CD4-positive, alpha-beta T cell treated with Interleukin-4 for 1 hour (primary cell): ENCODE measurements at regions not wholly inside any gene's neighbourhood (a gene's known extent, or its start where the extent isn't known, plus 50 kb on each side); places are given as distances from the start of the nearest gene placed in this dataset.

Experiments used
- DNase-seq, 2 donors: peaks; one replicate each; pipeline ENCODE4 v3.0.0-alpha.2; 2020 to 2022

DNA sequence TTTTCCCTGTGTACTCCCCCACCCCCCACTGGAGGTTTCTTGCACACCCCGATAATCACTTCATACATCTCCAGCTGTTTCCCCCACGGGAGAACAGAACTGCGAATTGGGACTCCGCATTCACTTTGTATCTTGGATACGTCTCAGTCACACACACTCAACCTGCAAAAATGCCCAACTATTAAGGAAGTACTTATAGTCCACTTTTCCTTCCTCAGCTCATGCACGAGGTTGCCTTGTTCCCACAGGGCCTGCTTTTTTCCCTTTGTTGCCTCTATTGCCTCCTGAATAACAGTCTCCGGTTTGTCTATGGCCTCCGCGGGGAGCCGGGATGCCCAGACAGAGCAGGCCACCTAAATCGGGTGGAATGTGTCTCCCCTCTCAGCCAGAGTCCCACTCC lies 282.3 kb downstream of the PYDC2 start:
- DNase-seq: no peak

DNA sequence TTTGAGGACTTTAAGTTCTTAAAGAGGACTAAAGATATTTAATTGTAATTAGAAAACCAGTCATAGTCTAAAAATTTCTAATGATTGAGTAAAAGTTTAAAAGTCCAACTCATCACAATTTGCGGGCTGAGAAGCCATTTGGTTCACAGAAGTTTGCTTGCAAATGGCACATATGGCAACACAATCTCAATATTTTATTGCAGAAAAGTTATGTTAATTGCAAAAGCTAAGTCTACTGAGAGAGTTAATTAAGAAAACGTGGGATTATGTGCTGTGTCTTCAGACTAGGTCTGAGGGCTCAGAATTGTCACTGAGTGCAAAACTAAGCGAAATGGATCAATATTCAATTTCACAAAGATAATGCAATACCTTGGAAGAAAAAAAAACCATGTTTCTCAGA lies 289.7 kb downstream of the PYDC2 start:
- no peak for DNase-seq

DNA sequence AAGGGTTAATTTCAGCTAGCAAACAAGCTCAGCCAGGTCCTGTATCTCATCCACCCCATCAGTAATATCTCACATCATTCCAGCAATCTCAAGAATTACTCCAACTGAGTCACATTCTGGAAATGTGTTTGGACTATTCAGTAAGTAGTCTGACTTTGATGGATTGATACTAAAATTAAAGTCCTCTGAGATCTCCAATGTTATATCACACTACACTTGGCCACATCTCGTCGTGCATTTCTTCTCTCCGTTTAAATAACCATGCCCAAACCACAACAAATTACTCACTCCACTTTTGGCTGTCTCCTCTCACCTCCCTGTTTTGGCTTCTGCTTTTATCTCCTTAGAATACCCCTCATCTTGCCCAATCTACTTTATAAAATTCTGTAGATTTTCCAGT lies 292.2 kb downstream of the PYDC2 start:
- DNase-seq: no peak

DNA sequence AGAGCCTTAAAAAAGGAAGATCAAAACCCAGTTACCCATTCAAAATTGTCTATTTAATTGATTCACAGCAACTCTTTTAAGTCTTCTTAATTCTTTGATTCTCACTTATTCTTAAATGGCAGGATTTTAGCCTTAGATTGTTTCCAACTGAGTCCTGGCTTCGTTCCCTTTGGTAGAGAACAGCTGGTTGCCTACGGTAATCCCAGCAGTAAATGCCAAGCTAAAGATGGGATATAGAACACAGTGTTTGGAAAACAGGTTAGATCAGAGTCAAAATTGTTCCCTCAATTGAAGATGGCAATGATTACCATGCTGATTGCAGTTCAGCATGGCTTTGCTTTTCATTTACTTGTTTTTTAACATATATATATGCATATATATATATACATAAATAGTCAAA lies 300.9 kb downstream of the PYDC2 start:
- DNase-seq: no peak

DNA sequence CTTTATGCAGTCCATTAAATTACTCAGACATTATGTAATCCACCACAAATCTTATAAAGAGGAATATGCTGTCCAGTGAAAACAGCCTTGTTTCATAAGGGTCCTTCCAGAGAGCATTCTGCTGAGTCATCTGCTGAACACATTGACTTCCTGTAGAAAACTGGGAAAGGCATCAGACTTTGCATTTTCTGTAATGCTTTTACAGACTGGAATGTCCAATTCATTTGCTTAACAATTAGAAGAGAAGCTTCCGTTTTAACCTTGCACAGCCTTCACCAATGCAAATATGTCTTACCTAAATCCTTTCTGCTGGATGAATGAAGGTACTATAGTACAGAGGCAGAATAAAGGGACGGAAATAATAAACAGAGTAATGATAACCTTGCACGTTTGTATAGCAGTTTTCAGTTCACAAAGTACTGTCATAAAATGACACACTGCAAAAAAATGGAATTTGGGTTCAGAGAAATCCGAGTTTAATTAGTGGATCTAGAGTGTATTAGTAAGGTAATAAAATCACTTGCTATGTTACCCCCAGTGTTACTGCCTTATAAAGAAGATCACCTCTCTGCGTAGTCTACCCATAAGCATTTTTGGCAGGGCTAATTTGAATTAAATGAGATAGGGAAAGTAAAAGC lies 301.5 kb downstream of the PYDC2 start:
- DNase-seq: no peak

DNA sequence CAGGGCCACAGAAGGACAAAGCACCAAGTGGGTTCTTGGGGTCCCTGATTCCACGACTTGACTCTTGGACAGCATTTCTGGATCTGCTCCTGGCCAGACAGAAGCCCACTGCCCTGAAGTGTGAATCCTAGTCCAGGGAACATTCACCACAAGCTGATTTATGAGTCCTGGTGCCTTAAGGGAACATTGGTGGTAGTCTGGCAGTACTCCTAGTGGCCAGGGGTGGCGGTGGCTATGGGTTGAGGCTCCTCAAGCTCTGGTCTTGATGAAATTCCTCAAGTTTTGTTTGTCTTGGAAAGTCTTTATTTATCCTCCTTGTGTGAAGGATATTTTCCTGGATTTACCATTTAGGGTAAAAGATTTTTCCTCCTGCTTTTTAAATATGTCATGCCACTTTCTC lies 307.5 kb downstream of the PYDC2 start:
- no peak for DNase-seq

DNA sequence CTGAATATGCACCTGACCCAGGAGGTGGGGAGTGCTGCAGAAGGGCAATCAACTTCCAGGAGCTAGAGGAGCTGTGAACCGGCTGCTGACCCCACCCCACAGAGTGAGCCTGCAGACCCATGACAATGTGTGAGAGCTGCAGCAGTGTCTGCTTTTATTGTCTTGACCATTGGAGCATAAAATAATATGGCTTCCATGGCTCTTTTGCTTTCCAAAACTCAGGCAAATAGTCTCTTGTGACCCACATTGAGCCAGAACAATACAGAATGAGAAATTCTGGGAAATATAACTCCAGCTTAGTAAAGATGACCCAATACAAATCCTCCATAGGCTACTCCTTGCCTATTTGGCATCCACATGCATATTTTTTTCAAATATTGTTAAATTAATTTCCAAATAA lies 309.6 kb downstream of the PYDC2 start:
- DNase-seq: no peak

DNA sequence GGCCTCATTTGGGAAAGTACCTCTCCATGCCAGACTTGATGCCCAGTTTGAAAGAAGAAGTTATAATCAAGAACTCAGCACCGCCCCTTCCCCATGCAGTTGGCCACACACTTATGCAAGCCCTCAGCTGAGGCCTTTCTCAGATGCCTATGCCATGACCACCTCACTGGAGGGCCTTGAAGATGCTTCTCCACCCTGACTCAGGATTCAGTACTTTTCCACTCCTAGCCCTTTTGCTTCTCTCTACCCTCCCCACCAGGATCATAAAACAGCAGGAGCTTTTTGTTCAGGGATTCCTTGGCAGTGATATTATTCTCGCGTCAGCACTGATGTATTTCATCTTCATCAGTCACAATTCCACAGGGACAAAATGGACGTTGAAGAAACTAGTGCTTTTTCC lies 313.5 kb downstream of the PYDC2 start:
- DNase-seq: no peak

DNA sequence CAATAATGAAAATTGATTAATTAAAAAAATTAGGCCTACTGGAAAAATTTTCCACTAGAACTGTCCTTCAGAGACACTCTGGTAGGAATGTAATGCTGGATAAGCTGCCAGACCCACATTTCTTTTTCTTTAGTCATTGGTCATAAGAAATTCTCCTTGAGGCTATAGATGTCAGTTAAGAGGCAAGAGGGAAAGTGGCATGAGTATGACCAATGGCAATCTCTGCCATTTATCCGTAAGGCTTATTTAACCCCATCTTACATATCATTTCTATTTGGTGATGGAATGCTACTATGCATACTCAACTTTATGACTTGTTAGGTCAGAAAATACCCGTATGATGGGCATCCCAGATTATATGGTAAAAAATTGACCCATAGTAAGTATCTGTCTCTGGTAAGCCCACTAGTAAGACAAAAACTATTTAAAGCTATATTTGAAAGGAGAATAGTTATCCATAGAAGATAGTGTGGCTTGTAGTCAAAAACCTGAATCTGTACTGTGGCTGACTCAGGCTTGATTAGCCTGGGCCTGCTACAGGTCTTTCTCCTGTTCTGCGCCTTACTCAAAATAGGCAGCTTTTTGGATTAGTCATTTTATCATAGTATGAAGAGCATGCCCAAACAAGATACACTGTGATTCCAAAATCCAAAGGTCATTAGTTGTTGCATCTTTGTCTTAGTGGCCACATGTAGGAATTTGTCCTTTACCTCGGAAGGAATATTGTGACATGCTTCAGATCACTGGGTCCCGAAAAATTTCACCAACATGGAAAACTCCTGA lies 314.7 kb downstream of the PYDC2 start:
- no peak for DNase-seq

DNA sequence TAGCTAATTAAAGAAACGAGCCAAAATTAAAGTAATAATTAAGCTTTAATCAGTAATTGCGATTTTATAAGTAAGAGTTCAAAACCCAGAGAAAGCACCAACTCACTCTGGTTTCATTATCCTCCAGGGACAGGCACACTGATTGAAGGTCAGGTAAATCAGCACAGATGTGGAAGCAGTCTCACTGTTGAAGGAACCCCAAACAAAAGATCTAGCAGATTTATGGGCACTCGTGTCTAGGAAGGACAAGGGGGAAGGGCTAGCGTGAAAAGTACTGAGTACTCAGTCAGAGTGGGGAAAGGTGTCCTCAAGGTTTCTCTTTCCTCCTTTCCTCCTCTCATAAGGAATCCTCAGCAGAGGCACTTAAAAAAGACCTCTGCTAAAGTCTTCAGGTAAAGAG lies 320.1 kb downstream of the PYDC2 start:
- no peak for DNase-seq

DNA sequence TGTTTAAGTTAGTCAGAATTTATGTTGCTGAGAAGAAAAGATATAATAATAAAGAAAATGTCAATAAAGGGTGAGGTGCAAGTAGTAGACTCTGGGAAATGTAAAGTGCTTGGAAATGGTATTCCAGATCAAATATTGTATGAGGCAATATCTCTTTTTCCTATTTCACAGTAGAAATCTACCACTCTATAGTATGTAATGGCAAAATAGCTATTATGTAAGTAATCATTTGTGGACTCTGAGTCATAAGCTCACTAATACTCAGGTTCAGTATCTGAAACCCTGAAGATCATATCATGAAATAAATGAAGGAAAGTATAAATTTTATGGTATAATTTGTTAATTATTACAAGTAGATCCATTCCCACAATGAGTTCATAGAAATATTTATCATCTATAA lies 322.1 kb downstream of the PYDC2 start:
- DNase-seq: no peak

DNA sequence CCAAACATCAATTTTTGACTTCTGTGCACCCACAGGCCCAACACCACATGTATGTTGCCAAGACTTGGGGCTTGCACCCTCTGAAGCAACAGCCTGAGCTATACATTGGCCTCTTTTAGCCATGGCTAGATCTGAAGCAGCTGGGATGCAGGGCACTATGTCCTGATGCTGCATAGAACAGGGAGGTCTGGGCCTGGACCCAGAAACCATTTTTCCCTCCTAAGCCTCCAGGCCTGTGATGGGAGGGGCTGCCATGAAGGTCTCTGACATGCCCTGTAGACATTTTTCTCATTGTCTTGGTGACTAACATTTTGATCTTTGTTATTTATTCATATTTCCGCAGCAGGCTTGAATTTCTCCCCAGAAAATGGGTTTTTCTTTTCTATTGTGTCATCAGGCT lies 330.0 kb downstream of the PYDC2 start:
- DNase-seq: no peak

DNA sequence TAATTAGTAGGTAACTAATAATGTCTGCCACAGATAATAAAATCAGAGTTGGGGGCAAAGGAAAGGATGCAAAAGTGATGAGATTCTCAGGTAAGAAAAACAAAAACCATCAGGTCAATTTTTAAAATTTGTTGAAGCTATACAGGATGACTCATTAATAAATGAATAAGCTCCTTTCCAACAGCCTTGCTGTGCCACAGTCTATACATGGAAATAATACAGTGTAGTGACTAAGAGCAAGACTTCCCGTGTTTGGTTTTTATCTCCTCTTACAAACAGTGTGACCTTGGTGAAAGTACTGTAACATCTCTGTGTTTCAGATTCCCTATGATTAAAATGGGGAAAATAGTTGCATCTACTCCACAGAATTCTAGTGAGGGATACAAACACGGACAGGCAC lies 331.6 kb downstream of the PYDC2 start:
- DNase-seq: no peak

DNA sequence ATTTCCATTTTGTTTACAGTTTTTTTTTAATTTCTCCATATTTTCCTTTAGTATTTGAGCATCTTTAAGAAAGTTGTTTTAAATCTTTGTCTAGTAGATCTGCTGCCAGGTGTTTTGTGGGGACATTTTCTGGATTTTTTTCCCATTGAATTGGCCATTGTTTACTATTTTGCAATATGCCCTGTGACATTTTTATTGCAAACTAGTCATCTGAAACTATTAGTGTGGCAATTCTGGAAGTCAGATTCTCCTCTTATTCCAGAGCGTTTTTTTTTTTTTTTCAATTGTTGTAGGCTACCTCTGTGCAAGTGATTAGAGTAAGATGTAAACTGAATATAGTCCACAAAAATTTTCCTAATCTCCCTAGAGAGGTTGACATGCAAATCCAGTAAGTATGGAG lies 334.2 kb downstream of the PYDC2 start:
- DNase-seq: no peak

DNA sequence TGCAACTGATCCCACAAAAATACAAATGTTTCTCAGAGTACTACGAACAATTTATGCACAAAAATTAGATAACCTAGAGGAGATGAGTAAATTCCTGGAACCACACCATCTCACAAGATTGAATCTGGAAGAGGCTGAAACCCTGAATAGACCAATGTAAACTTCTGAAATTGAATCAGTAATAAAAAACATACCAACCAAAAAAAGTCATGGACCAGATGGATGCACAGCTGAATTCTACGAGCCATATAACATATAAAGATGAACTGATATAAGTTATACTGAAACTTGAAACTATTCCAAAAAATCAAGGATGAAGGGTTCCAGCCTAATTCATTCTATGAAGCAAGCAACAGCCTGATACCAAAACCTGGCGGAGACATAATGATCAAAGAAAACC lies 336.3 kb downstream of the PYDC2 start:
- no peak for DNase-seq

DNA sequence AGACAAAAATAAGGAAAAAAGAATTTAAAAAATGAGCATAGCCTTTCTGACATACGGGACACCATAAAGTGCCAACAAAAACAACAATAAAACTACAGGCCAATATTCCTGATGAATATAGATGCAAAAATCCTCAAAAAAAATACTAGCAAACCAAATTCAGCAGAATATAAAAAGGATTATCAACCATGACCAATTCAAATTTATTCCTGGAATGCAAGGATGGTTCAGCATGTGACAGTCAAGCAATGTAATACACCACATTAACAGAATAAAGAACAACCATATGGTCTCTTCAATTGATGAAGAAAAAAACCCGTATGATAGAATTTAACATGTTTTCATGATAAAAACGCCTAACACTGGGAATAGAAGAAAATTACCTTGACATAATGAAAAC lies 341.7 kb downstream of the PYDC2 start:
- no peak for DNase-seq

DNA sequence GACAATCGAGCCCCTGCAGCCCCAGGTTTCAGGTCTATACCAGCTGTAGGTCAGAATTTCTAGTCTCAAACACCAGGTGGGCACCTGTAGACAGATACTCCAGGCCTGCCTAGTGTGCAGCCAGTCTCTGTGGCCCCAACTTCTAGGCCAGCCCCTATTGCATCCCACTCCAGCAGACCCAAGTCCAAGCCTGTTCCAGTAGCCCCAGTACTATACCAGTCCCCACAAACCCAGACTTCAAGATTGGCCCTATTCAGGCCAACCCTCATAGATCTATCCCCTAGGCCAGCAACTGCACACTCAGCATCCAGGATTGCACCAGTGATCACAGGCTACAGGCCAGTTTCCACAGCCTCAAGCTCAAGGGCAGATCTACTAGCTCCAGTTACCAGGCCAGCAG lies 344.0 kb downstream of the PYDC2 start:
- DNase-seq: no peak

DNA sequence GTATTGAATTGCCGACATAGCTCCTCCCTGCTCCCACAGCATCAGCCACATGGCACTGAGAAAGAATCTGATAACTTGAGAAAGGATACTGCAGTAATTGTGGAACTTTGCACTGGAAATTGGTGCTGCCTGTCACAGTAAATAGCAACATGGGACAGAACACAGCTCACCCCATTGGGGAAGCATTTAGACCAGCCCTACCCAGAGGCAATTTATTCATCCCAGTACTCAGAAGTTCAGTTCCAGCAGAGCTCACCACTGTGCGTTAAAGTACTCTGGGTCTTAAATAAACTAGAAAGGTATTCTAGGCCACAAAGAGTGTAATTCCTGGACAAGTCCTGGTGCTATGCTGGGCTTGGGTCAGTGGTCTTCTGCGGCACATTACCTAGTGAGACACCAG lies 347.1 kb downstream of the PYDC2 start:
- no peak for DNase-seq

DNA sequence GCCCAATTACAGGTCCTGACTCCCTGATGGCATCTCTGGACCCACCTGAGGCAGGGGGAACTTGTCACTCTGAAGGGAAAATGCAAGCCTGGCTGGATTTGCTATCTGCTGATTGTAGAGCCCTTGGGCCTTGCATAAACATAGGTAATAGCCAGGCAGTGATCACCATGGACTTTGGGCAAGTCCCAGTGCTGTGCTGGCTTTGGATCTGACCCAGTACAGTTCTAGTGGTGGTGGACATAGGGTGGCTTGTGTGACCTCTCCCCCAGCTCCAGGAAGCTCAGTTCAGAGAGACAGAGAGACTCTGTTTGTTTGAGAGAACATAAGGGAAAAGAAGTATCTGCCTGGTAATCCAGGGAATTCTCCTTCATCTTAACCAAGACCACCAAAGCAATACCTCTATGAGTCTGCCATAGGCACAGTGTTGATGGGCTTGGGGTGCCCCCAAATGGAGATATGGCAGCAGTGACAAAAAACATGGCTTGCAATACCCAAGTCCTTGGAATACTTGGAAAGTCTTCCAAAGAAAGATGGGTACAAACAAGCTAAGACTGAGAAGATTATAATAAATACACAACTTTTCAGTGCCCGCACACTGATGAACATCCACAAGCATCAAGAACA lies 348.5 kb downstream of the PYDC2 start:
- no peak for DNase-seq

DNA sequence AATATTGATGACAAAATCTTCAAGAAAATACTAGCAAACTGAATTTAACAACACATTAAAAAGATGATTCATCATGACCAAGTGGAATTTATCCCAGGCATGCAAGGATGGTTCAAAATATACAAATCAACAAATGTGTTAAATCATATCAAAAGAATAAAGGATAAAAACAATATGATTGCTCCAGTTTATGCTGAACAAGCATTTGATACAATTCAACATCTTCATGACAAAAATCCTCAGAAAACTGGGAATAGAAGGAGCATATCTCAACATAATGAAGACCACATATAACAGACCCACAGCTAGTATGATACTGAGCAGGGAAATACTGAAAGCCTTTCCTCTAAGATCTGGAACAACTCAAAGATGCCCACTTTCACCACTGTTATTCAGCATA lies 352.3 kb downstream of the PYDC2 start:
- no peak for DNase-seq

DNA sequence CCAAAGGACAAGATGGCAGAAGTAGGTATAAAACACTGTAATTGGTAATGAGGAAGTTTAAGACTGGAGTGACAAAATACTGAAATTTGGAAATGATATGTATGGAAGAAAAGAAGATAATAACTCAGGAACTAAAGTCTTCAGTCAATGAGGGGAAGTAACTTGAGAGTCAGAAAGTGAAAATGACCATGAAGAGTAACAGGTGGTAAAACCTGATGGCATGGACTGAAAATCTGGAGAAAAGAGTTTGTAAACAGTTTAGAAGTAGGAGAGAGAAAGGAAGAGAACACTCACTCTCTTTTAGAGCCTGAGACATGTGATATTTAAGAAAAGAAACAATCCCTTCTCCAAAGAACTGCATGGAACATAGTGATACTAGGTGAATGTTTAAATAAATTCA lies 387.9 kb downstream of the PYDC2 start:
- no peak for DNase-seq

DNA sequence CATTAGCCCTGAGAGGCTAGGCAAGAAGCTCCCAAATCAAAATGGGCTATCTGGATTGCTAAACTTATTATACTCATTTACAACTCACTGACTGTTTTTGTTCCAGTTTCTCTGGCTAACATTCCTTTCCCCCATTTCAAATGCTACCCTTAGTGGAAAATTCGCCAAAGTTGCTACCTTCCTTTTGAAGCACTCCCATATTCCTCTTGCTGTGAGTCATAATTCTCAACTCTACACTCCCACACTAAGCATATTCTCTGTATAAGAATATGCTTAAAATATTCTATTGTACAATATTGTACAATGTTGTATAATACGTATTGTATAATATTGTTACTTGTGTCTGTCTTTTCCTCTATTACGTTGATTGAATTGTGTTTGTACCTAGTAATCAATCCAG lies 398.6 kb downstream of the PYDC2 start:
- no peak for DNase-seq

DNA sequence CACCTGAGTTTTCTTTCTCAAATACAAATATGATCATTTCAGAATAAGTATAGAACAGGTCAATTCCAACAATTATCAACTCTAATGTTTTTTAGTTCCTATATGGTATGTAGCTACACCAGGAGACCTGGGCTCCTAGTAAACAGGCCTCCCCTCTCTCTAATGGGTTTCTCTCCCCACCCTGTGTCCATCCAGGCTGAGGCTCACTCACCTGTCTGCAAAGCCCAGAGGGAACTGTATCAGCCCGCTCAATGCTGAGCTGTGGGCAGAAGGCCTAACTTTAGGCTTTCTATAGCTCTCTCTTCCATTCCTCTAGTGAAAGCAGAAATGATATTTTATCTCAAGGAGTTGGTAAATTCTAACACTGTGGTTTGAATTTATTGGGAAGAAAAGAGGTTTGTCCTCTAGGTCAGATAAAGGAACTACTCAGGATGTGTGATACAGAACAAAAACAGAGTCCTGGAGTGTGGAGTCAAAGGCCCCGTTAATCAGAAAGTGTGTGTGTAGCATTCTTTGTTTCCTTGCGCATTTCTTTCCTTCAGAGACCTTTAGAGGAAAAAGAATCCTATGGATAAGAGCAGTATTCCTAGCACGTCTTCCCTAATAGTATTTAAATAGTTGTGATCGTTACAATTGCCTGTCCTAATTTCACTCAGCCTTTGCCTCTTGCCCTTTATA lies 408.9 kb downstream of the PYDC2 start:
- DNase-seq: no peak

DNA sequence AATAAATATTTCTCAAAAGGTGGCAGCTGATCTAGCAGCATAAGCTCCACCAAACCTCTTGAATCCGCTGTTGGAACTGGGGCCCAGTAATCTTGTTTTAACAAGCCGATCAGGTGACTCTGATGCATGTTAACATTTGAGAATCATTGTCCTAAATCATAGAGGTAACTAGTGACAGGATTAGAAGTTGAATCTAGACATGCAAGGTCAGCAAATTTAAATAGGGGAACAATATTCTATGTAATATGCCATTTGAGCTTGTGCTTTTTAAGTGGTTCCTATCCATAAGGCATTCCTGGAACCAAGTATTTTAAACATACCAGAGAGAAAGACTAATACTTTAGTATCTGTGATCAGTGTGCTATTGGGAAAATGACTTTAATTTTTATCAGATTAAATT lies 412.8 kb downstream of the PYDC2 start:
- no peak for DNase-seq
